Dedifferentiated amniotic fluid mesenchymal stem cell (primary cell): ENCODE measurements at regions not wholly inside any gene's neighbourhood (a gene's known extent, or its start where the extent isn't known, plus 50 kb on each side); places are given as distances from the start of the nearest gene placed in this dataset.

ENCODE experiments used
- DNase-seq: peaks from one replicate; pipeline ENCODE4 v3.0.0-alpha.2; 2016; ENCODE audit errors: extremely low spot score

- no peak for DNase-seq
These were observed 308.4 kb upstream of the DPH6 start for GRCh38 chr15:35854316-35854715.

GRCh38 chr15:35857567-35858226 lies 311.7 kb upstream of the DPH6 start:
- DNase-seq: no peak

GRCh38 chr15:35858707-35859106 lies 312.7 kb upstream of the DPH6 start:
- no peak for DNase-seq

- no peak for DNase-seq
These were observed 317.7 kb upstream of the DPH6 start for GRCh38 chr15:35863655-35864054.

- no peak for DNase-seq
These were observed 321.4 kb upstream of the DPH6 start for GRCh38 chr15:35867356-35867755.

- DNase-seq: no peak
These were observed 325.3 kb upstream of the DPH6 start for GRCh38 chr15:35871282-35871681.

GRCh38 chr15:35871812-35872211 lies 325.8 kb upstream of the DPH6 start:
- DNase-seq: no peak

- DNase-seq: no peak
These were observed 326.6 kb upstream of the DPH6 start for GRCh38 chr15:35872577-35872976.

- DNase-seq: peak; percentile 66
These were observed 328.4 kb upstream of the DPH6 start for GRCh38 chr15:35874260-35874905.

GRCh38 chr15:35876762-35877161 lies 330.8 kb upstream of the DPH6 start:
- DNase-seq: no peak

GRCh38 chr15:35880896-35881295 lies 334.9 kb upstream of the DPH6 start:
- no peak for DNase-seq

- no peak for DNase-seq
These were observed 339.9 kb upstream of the DPH6 start for GRCh38 chr15:35885870-35886269.

GRCh38 chr15:35886765-35887164 lies 340.8 kb upstream of the DPH6 start:
- no peak for DNase-seq

- DNase-seq: no peak
These were observed 342.9 kb upstream of the DPH6 start for GRCh38 chr15:35888815-35889214.

GRCh38 chr15:35907511-35907910 lies 361.5 kb upstream of the DPH6 start:
- DNase-seq: no peak

GRCh38 chr15:35909414-35909813 lies 363.4 kb upstream of the DPH6 start:
- no peak for DNase-seq

- DNase-seq: no peak
These were observed 364.3 kb upstream of the DPH6 start for GRCh38 chr15:35910227-35910626.

GRCh38 chr15:35911052-35911777 lies 365.2 kb upstream of the DPH6 start:
- no peak for DNase-seq

- no peak for DNase-seq
These were observed 366.2 kb upstream of the DPH6 start for GRCh38 chr15:35912196-35912595.

- no peak for DNase-seq
These were observed 368.6 kb upstream of the DPH6 start for GRCh38 chr15:35914573-35914972.

GRCh38 chr15:35921046-35921445 lies 375.1 kb upstream of the DPH6 start:
- DNase-seq: no peak

- no peak for DNase-seq
These were observed 379.5 kb upstream of the DPH6 start for GRCh38 chr15:35925275-35926006.
